Keratinocyte (primary cell): ENCODE measurements at regions not wholly inside any gene's neighbourhood (a gene's known extent, or its start where the extent isn't known, plus 50 kb on each side); places are given as distances from the start of the nearest gene placed in this dataset.

ENCODE experiments used
- DNase-seq: peaks from one replicate; pipeline ENCODE4 v3.0.0-alpha.2; 2011; ENCODE audit warnings: low read depth, missing footprints, low spot score
- FAIRE-seq: peaks from 2 replicates; lab custom pipeline; 2011; peaks lifted over from hg19 to GRCh38; lab: Jason Lieb, UNC
- H2AFZ ChIP-seq: 2 replicates; pipeline ENCODE4 v1.6.0; 2012; ENCODE audit warnings: low read length, control low read depth, inconsistent platforms; ENCODE audit not compliant: control insufficient read depth
- H3K27ac ChIP-seq: 2 replicates; pipeline ENCODE4 v1.5.1; 2011; ENCODE audit warnings: low read length; ENCODE audit not compliant: control insufficient read depth, insufficient read depth
- H3K27me3 ChIP-seq: 3 replicates; pipeline ENCODE4 v1.6.0; 2011; ENCODE audit warnings: low read length; ENCODE audit not compliant: control insufficient read depth, insufficient read depth; ENCODE audit errors: extremely low read depth
- H3K36me3 ChIP-seq, 2 experiments: 2 replicates in 1 of 2; 3 replicates in 1 of 2; pipeline ENCODE4 v1.5.1; 2011; ENCODE audit warnings: low read length in 2 of 2, mild to moderate bottlenecking in 1 of 2; ENCODE audit not compliant: control insufficient read depth in 2 of 2, insufficient read depth in 2 of 2; ENCODE audit errors: extremely low read depth in 1 of 2
- H3K4me1 ChIP-seq: 3 replicates; pipeline ENCODE4 v1.5.1; 2011; ENCODE audit warnings: low read length; ENCODE audit not compliant: control insufficient read depth, insufficient read depth; ENCODE audit errors: extremely low read depth
- H3K4me2 ChIP-seq: 3 replicates; pipeline ENCODE4 v1.6.0; 2011; ENCODE audit warnings: low read depth, low read length; ENCODE audit not compliant: control insufficient read depth, insufficient read depth; ENCODE audit errors: extremely low read depth
- H3K4me3 ChIP-seq, 3 experiments: fragments of 200-600 bp in 1 of 3; sonication (generic) in 1 of 3; 2 replicates in 2 of 3; 3 replicates in 1 of 3; pipeline ENCODE4 v1.5.1; 2011 to 2016; ENCODE audit warnings: low read length in 3 of 3, mild to moderate bottlenecking in 3 of 3, control low read depth in 2 of 3, inconsistent platforms in 1 of 3, low read depth in 1 of 3, mixed read lengths in 1 of 3, mixed run types in 1 of 3, moderate library complexity in 1 of 3; ENCODE audit not compliant: control insufficient read depth in 2 of 3, insufficient read depth in 2 of 3; ENCODE audit errors: extremely low read depth in 1 of 3
- H3K79me2 ChIP-seq: 2 replicates; pipeline ENCODE4 v1.6.0; 2012; ENCODE audit warnings: low read length; ENCODE audit not compliant: control insufficient read depth, insufficient read depth
- H3K9ac ChIP-seq: 3 replicates; pipeline ENCODE4 v1.6.0; 2011; ENCODE audit warnings: low read length; ENCODE audit not compliant: control insufficient read depth, insufficient read depth; ENCODE audit errors: extremely low read depth
- H3K9me1 ChIP-seq: 3 replicates; pipeline ENCODE4 v1.6.0; 2011; ENCODE audit warnings: low read length; ENCODE audit not compliant: control insufficient read depth, insufficient read depth; ENCODE audit errors: extremely low read depth
- H3K9me3 ChIP-seq: 2 replicates; pipeline ENCODE4 v1.5.1; 2012; ENCODE audit warnings: low read depth, low read length; ENCODE audit not compliant: control insufficient read depth
- H4K20me1 ChIP-seq: 3 replicates; pipeline ENCODE4 v1.6.0; 2011; ENCODE audit warnings: low read length; ENCODE audit not compliant: control insufficient read depth, insufficient read depth; ENCODE audit errors: extremely low read depth
- CTCF ChIP-seq, 3 experiments: IDR thresholded peaks in 1 of 3; conservative IDR thresholded peaks in 1 of 3; optimal IDR thresholded peaks in 1 of 3; 2 replicates in 2 of 3; 3 replicates in 1 of 3; pipeline versions ENCODE3 to v1.5.1; 2011; ENCODE audit warnings: low read length in 3 of 3, mild to moderate bottlenecking in 3 of 3, moderate library complexity in 2 of 3, control low read depth in 1 of 3, inconsistent platforms in 1 of 3; ENCODE audit not compliant: insufficient read depth in 2 of 3; ENCODE audit errors: extremely low read depth in 1 of 3
- EZH2 ChIP-seq: IDR thresholded peaks from one replicate; pipeline ENCODE4 v1.6.1; 2012; ENCODE audit warnings: inconsistent platforms, mild to moderate bottlenecking, low read length, moderate library complexity
- dilution Hi-C: fragments of 300-500 bp; cut with MboI; formaldehyde crosslinking; loops from one replicate; pipeline ENCODE4 v1.7.0; 2020; ENCODE audit warnings: low sequenced_read_pairs; ENCODE audit not compliant: extremely low pct_ligation_motif_present

GRCh38 chr10:7011994-7012393, 398.8 kb downstream of the SFMBT2 start:
- H3K36me3 ChIP-seq = no peaks in the 10 kb centered on the region
- H4K20me1 ChIP-seq = no peaks in the 10 kb centered on the region
- H3K79me2 ChIP-seq = no peaks in the 10 kb centered on the region
- no peaks in the 10 kb centered on the region for H3K9me3 ChIP-seq
- no peaks in the 10 kb centered on the region for H3K4me1 ChIP-seq
- H3K9me1 ChIP-seq = no peaks in the 10 kb centered on the region
- no peak overlapping the region for H3K27ac ChIP-seq
- no peak for DNase-seq
- no peaks in the 10 kb centered on the region for H3K27me3 ChIP-seq
- no peak overlapping the region for H3K4me3 ChIP-seq
- dilution Hi-C loops = no loop called here
- H2AFZ ChIP-seq = no peak overlapping the region
- no peak overlapping the region for H3K9ac ChIP-seq
- TF ChIP-seq CTCF (optimal IDR thresholded peaks at IDR 0.05 in 1 of 3, IDR thresholded peaks at IDR 0.05 in 1 of 3, conservative IDR thresholded peaks at IDR 0.05 in 1 of 3; ENCODE audit: extremely low read depth in 1 of 3, insufficient read depth in 2 of 3, low read length in 3 of 3) = no peak
- no peak overlapping the region for H3K4me2 ChIP-seq
- FAIRE-seq = no peak

- no peaks in the 10 kb centered on the region for H3K4me1 ChIP-seq
- no peaks in the 10 kb centered on the region for H3K79me2 ChIP-seq
- H3K9ac ChIP-seq = no peak overlapping the region
- H3K36me3 ChIP-seq = no peaks in the 10 kb centered on the region
- DNase-seq (no peak), FAIRE-seq (no peak)
- H4K20me1 ChIP-seq = no peaks in the 10 kb centered on the region
- H3K4me2 ChIP-seq = no peak overlapping the region
- TF ChIP-seq CTCF (optimal IDR thresholded peaks at IDR 0.05 in 1 of 3, IDR thresholded peaks at IDR 0.05 in 1 of 3, conservative IDR thresholded peaks at IDR 0.05 in 1 of 3; ENCODE audit: extremely low read depth in 1 of 3, insufficient read depth in 2 of 3, low read length in 3 of 3) (no peak), EZH2 (no peak)
- no peaks in the 10 kb centered on the region for H3K9me3 ChIP-seq
- H2AFZ ChIP-seq = no peak overlapping the region
- dilution Hi-C loops = no loop called here
- no peaks in the 10 kb centered on the region for H3K9me1 ChIP-seq
- no peaks in the 10 kb centered on the region for H3K27me3 ChIP-seq
- no peak overlapping the region for H3K4me3 ChIP-seq
- H3K27ac ChIP-seq = no peak overlapping the region
These were observed 402.2 kb downstream of the SFMBT2 start for GRCh38 chr10:7008645-7009044.
